LNCAP (cell line): ENCODE measurements at regions not wholly inside any gene's neighbourhood (a gene's known extent, or its start where the extent isn't known, plus 50 kb on each side); places are given as distances from the start of the nearest gene placed in this dataset.

Source experiments
- CTCF ChIP-seq: fragments of 450-650 bp; IDR thresholded peaks from 2 replicates; pipeline ENCODE4 v1.5.1; 2017; ENCODE audit warnings: mild to moderate bottlenecking

GRCh38 chr20:22985239-22985778 is 49.8 kb upstream of the SSTR4 start:
- TF ChIP-seq CTCF: no peak
